WTC11 (cell line): ENCODE measurements at regions not wholly inside any gene's neighbourhood (a gene's known extent, or its start where the extent isn't known, plus 50 kb on each side); places are given as distances from the start of the nearest gene placed in this dataset.

ENCODE experiments used
- ATAC-seq: fragments of 200-7000 bp; cut with Tn5 transposase; 2 replicates; pipeline ENCODE4 v1.10.0; 2021; ENCODE audit warnings: mild to moderate bottlenecking, moderate library complexity
- CTCF ChIA-PET: fragments of 300-600 bp; sonication (Branson Sonifier 250); formaldehyde crosslinking; loops from one replicate; lab custom pipeline; 2021; ENCODE audit warnings: antibody characterized with exemption; lab: Charles Lee
- POLR2A ChIA-PET: fragments of 350-600 bp; sonication (Branson Sonifier 250); formaldehyde crosslinking; loops from one replicate; lab custom pipeline; 2021; ENCODE audit warnings: antibody characterized with exemption; lab: Charles Lee
- DNase-seq: peaks from one replicate; pipeline ENCODE4 v3.0.0; 2021; ENCODE audit warnings: low spot score
- H3K27ac Mint-ChIP-seq: 2 replicates; pipeline ENCODE4 v1.8.0; 2021; ENCODE audit warnings: mixed read lengths
- H3K27me3 Mint-ChIP-seq: 2 replicates; pipeline ENCODE4 v1.8.0; 2021; ENCODE audit warnings: low read depth, mild to moderate bottlenecking, moderate library complexity, mixed read lengths
- H3K36me3 Mint-ChIP-seq: 2 replicates; pipeline ENCODE4 v1.8.0; 2021; ENCODE audit warnings: mixed read lengths
- H3K4me1 Mint-ChIP-seq: 2 replicates; pipeline ENCODE4 v1.8.0; 2022; ENCODE audit warnings: mixed read lengths
- H3K4me3 Mint-ChIP-seq: 2 replicates; pipeline ENCODE4 v1.8.0; 2021; ENCODE audit warnings: mild to moderate bottlenecking, moderate library complexity, mixed read lengths
- H3K9me3 Mint-ChIP-seq: 2 replicates; pipeline ENCODE4 v1.8.0; 2021; ENCODE audit warnings: mixed read lengths
- CBFB ChIP-seq: sonication (generic); formaldehyde crosslinking; IDR thresholded peaks from 2 replicates; pipeline ENCODE4 v1.8.1; 2022; ENCODE audit warnings: mild to moderate bottlenecking, low read depth, missing genetic modification reagents
- ELF4 ChIP-seq: sonication (generic); formaldehyde crosslinking; IDR thresholded peaks from 2 replicates; pipeline ENCODE4 v1.8.1; 2022; ENCODE audit warnings: low read depth, mild to moderate bottlenecking, moderate library complexity, missing genetic modification reagents
- FOXK1 ChIP-seq: sonication (generic); formaldehyde crosslinking; IDR thresholded peaks from 2 replicates; pipeline ENCODE4 v1.8.0; 2022; ENCODE audit warnings: mild to moderate bottlenecking, moderate library complexity, missing genetic modification reagents
- JAZF1 ChIP-seq: fragments of 250-450 bp; sonication (Bioruptor Pico); IDR thresholded peaks from 2 replicates; pipeline ENCODE4 v1.9.0; 2021; ENCODE audit warnings: moderate library complexity, mild to moderate bottlenecking, inconsistent platforms
- KAT7 ChIP-seq: sonication (generic); formaldehyde crosslinking; IDR thresholded peaks from 2 replicates; pipeline ENCODE4 v1.8.1; 2023; ENCODE audit warnings: missing genetic modification reagents, mild to moderate bottlenecking, borderline replicate concordance
- MYBL2 ChIP-seq: sonication (generic); formaldehyde crosslinking; IDR thresholded peaks from 2 replicates; pipeline ENCODE4 v1.8.1; 2023; ENCODE audit warnings: mild to moderate bottlenecking, moderate library complexity, missing genetic modification reagents
- NR2C2 ChIP-seq: sonication (generic); formaldehyde crosslinking; IDR thresholded peaks from 2 replicates; pipeline ENCODE4 v1.8.0; 2022; ENCODE audit warnings: mild to moderate bottlenecking, missing genetic modification reagents
- OVOL2 ChIP-seq: fragments of 250-450 bp; sonication (Bioruptor Pico); IDR thresholded peaks from 2 replicates; pipeline ENCODE4 v1.9.0; 2021; ENCODE audit warnings: mild to moderate bottlenecking, borderline replicate concordance
- PRRX2 ChIP-seq: fragments of 250-450 bp; sonication (Bioruptor Pico); IDR thresholded peaks from 2 replicates; pipeline ENCODE4 v1.8.0; 2021; ENCODE audit warnings: mild to moderate bottlenecking
- TP53 ChIP-seq: sonication (generic); formaldehyde crosslinking; IDR thresholded peaks from 2 replicates; pipeline ENCODE4 v1.8.1; 2023; ENCODE audit warnings: mild to moderate bottlenecking, missing genetic modification reagents
- ZNF396 ChIP-seq: fragments of 250-450 bp; sonication (Bioruptor Pico); IDR thresholded peaks from 2 replicates; pipeline ENCODE4 v1.8.0; 2021; ENCODE audit warnings: mild to moderate bottlenecking, moderate library complexity, borderline replicate concordance
- ZNF416 ChIP-seq: fragments of 250-450 bp; sonication (Bioruptor Pico); IDR thresholded peaks from 2 replicates; pipeline ENCODE4 v1.9.0; 2021; ENCODE audit warnings: mild to moderate bottlenecking, inconsistent platforms
- TF ChIP-seq, protein P1 (sequence below): fragments of 250-450 bp; sonication (Bioruptor Pico); IDR thresholded peaks from 2 replicates; pipeline ENCODE4 v1.9.0; 2021; ENCODE audit warnings: mild to moderate bottlenecking, borderline replicate concordance
- TF ChIP-seq, protein P2 (sequence below): fragments of 250-450 bp; sonication (Bioruptor Pico); IDR thresholded peaks from 2 replicates; pipeline ENCODE4 v1.9.0; 2021; ENCODE audit warnings: mild to moderate bottlenecking
- TF ChIP-seq, protein P3 (sequence below): fragments of 200-600 bp; IDR thresholded peaks from 2 replicates; pipeline ENCODE4 v1.8.0; 2022; ENCODE audit warnings: antibody characterized with exemption
- TF ChIP-seq, protein P4 (sequence below): sonication (generic); formaldehyde crosslinking; conservative IDR thresholded peaks from 2 replicates; pipeline ENCODE4 v1.8.1; 2023; ENCODE audit warnings: mild to moderate bottlenecking, low read depth, missing genetic modification reagents, moderate library complexity

DNA sequence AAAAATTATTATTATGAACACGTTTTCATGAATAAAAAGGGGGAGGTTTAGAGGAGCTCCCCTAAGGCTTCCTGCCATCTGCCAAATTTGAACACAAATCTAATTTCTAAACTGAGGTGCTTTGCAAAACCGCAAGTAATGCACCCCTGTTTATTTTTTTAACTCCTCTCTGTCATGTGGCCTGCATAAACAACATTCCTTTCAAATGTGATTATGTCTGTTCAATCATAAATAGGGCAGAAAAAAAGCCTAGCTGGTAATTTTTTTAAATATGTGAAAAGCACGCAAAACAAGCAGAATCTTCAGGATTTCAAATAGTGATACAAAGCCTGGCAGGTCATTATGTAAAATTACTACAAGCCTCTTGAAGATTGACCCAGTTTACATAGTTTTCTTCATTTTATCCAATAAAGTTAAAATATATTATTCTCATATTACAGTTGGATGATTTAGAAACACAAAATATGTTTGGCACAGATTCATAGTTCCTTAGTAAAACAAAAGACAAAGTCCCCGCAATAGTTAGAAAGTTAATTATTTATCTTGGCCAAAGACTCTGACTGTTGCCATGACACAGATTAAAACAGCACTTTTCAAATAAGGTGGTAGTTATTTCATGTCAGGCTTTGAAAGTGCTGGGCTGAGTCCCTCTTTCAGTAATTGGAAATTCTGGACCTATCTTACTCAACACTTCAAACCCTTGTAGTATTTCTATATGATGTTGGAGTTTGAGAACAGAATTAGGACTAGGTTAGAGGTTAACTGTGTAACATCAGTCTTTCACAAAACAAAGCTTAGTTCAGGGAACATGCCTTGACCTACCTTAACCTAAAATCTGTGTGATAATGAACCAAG lies 200.3 kb upstream of the MPPED2 start (continued):
- TF ChIP-seq, protein P1, sequence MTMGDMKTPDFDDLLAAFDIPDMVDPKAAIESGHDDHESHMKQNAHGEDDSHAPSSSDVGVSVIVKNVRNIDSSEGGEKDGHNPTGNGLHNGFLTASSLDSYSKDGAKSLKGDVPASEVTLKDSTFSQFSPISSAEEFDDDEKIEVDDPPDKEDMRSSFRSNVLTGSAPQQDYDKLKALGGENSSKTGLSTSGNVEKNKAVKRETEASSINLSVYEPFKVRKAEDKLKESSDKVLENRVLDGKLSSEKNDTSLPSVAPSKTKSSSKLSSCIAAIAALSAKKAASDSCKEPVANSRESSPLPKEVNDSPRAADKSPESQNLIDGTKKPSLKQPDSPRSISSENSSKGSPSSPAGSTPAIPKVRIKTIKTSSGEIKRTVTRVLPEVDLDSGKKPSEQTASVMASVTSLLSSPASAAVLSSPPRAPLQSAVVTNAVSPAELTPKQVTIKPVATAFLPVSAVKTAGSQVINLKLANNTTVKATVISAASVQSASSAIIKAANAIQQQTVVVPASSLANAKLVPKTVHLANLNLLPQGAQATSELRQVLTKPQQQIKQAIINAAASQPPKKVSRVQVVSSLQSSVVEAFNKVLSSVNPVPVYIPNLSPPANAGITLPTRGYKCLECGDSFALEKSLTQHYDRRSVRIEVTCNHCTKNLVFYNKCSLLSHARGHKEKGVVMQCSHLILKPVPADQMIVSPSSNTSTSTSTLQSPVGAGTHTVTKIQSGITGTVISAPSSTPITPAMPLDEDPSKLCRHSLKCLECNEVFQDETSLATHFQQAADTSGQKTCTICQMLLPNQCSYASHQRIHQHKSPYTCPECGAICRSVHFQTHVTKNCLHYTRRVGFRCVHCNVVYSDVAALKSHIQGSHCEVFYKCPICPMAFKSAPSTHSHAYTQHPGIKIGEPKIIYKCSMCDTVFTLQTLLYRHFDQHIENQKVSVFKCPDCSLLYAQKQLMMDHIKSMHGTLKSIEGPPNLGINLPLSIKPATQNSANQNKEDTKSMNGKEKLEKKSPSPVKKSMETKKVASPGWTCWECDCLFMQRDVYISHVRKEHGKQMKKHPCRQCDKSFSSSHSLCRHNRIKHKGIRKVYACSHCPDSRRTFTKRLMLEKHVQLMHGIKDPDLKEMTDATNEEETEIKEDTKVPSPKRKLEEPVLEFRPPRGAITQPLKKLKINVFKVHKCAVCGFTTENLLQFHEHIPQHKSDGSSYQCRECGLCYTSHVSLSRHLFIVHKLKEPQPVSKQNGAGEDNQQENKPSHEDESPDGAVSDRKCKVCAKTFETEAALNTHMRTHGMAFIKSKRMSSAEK (CRISPR knock-in tag) = no peak
- TF ChIP-seq CBFB (CRISPR knock-in tag) (no peak), OVOL2 (CRISPR knock-in tag) (no peak), ZNF396 (CRISPR knock-in tag) (no peak), NR2C2 (CRISPR knock-in tag) (no peak), TP53 (no peak), MYBL2 (CRISPR knock-in tag) (no peak), FOXK1 (CRISPR knock-in tag) (no peak), ELF4 (no peak), PRRX2 (CRISPR knock-in tag) (no peak), JAZF1 (CRISPR knock-in tag) (no peak), KAT7 (CRISPR knock-in tag) (no peak)
- TF ChIP-seq, protein P2, sequence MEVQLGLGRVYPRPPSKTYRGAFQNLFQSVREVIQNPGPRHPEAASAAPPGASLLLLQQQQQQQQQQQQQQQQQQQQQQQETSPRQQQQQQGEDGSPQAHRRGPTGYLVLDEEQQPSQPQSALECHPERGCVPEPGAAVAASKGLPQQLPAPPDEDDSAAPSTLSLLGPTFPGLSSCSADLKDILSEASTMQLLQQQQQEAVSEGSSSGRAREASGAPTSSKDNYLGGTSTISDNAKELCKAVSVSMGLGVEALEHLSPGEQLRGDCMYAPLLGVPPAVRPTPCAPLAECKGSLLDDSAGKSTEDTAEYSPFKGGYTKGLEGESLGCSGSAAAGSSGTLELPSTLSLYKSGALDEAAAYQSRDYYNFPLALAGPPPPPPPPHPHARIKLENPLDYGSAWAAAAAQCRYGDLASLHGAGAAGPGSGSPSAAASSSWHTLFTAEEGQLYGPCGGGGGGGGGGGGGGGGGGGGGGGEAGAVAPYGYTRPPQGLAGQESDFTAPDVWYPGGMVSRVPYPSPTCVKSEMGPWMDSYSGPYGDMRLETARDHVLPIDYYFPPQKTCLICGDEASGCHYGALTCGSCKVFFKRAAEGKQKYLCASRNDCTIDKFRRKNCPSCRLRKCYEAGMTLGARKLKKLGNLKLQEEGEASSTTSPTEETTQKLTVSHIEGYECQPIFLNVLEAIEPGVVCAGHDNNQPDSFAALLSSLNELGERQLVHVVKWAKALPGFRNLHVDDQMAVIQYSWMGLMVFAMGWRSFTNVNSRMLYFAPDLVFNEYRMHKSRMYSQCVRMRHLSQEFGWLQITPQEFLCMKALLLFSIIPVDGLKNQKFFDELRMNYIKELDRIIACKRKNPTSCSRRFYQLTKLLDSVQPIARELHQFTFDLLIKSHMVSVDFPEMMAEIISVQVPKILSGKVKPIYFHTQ (CRISPR knock-in tag) = no peak
- TF ChIP-seq, all 79 proteins: peak for 0

DNA sequence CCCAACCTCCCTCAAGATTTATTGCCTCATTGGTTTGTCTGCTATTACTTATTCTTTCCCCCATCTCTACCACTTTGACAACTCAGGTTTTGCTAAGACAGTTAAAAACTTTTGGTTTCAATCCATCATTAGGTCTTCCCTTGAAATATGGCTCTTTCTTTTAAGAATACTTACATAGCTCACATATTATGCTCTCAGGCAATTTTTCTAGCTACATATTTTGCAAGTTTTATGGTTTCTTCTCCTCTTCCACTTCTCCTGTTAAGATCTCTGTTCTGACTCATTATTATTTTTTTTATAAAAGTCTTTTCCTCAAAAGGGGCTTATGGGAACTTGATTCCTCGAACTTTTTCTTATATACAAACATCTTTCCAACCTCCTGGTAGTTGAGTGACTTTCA lies 192.4 kb upstream of the MPPED2 start:
- H3K4me3 Mint-ChIP-seq = no peak overlapping the region
- H3K27ac Mint-ChIP-seq = no peak overlapping the region
- ATAC-seq (no peak), DNase-seq (no peak)
- no peaks in the 10 kb centered on the region for H3K9me3 Mint-ChIP-seq
- H3K36me3 Mint-ChIP-seq = no peaks in the 10 kb centered on the region
- POLR2A ChIA-PET = no interaction called here
- H3K27me3 Mint-ChIP-seq = no peaks in the 10 kb centered on the region
- TF ChIP-seq, protein P3, sequence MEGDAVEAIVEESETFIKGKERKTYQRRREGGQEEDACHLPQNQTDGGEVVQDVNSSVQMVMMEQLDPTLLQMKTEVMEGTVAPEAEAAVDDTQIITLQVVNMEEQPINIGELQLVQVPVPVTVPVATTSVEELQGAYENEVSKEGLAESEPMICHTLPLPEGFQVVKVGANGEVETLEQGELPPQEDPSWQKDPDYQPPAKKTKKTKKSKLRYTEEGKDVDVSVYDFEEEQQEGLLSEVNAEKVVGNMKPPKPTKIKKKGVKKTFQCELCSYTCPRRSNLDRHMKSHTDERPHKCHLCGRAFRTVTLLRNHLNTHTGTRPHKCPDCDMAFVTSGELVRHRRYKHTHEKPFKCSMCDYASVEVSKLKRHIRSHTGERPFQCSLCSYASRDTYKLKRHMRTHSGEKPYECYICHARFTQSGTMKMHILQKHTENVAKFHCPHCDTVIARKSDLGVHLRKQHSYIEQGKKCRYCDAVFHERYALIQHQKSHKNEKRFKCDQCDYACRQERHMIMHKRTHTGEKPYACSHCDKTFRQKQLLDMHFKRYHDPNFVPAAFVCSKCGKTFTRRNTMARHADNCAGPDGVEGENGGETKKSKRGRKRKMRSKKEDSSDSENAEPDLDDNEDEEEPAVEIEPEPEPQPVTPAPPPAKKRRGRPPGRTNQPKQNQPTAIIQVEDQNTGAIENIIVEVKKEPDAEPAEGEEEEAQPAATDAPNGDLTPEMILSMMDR = no peak
- TF ChIP-seq ZNF416 (CRISPR knock-in tag) = no peak
- TF ChIP-seq, protein P4, sequence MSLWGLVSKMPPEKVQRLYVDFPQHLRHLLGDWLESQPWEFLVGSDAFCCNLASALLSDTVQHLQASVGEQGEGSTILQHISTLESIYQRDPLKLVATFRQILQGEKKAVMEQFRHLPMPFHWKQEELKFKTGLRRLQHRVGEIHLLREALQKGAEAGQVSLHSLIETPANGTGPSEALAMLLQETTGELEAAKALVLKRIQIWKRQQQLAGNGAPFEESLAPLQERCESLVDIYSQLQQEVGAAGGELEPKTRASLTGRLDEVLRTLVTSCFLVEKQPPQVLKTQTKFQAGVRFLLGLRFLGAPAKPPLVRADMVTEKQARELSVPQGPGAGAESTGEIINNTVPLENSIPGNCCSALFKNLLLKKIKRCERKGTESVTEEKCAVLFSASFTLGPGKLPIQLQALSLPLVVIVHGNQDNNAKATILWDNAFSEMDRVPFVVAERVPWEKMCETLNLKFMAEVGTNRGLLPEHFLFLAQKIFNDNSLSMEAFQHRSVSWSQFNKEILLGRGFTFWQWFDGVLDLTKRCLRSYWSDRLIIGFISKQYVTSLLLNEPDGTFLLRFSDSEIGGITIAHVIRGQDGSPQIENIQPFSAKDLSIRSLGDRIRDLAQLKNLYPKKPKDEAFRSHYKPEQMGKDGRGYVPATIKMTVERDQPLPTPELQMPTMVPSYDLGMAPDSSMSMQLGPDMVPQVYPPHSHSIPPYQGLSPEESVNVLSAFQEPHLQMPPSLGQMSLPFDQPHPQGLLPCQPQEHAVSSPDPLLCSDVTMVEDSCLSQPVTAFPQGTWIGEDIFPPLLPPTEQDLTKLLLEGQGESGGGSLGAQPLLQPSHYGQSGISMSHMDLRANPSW (CRISPR knock-in tag) = no peak
- H3K4me1 Mint-ChIP-seq = peaks cover 12% of the 10 kb centered on the region
- CTCF ChIA-PET = no interaction called here
